Endothelial cell of hepatic sinusoid (primary cell): ENCODE measurements at regions not wholly inside any gene's neighbourhood (a gene's known extent, or its start where the extent isn't known, plus 50 kb on each side); places are given as distances from the start of the nearest gene placed in this dataset.

Experiments
- in situ Hi-C: cut with HindIII; loops from 2 replicates; pipeline ENCODE4 v1.10.0; 2017; ENCODE audit warnings: low sequenced_read_pairs

- in situ Hi-C loops, result no loop called here
Observed at GRCh38 chr5:3734632-3735031, 139.0 kb downstream of the IRX1 start.

- in situ Hi-C loops, result no loop called here
Observed at GRCh38 chr5:3736466-3736865, 140.8 kb downstream of the IRX1 start.

- in situ Hi-C loops, result no loop called here
Observed at GRCh38 chr5:3736926-3737325, 141.3 kb downstream of the IRX1 start.

GRCh38 chr5:3738919-3739318 is 143.3 kb downstream of the IRX1 start:
- in situ Hi-C loops, result no loop called here

- in situ Hi-C loops, result no loop called here
Observed at GRCh38 chr5:3740546-3741373, 145.1 kb downstream of the IRX1 start.

GRCh38 chr5:3741374-3741770 is 145.7 kb downstream of the IRX1 start:
- in situ Hi-C loops, result no loop called here

- in situ Hi-C loops, result no loop called here
Observed at GRCh38 chr5:3742750-3743149, 147.1 kb downstream of the IRX1 start.

GRCh38 chr5:3751846-3752245 is 156.2 kb downstream of the IRX1 start:
- in situ Hi-C loops, result no loop called here

GRCh38 chr5:3778000-3778550 is 182.4 kb downstream of the IRX1 start:
- in situ Hi-C loops, result no loop called here

- in situ Hi-C loops, result no loop called here
Observed at GRCh38 chr5:3778945-3779344, 183.3 kb downstream of the IRX1 start.

- in situ Hi-C loops, result no loop called here
Observed at GRCh38 chr5:3780278-3780677, 184.6 kb downstream of the IRX1 start.

GRCh38 chr5:3780907-3781306 is 185.3 kb downstream of the IRX1 start:
- in situ Hi-C loops, result no loop called here

GRCh38 chr5:3784854-3785253 is 189.2 kb downstream of the IRX1 start:
- in situ Hi-C loops, result no loop called here

- in situ Hi-C loops, result no loop called here
Observed at GRCh38 chr5:3786165-3786564, 190.5 kb downstream of the IRX1 start.

- in situ Hi-C loops, result no loop called here
Observed at GRCh38 chr5:3786891-3787430, 191.3 kb downstream of the IRX1 start.

- in situ Hi-C loops, result no loop called here
Observed at GRCh38 chr5:3787604-3788003, 192.0 kb downstream of the IRX1 start.

- in situ Hi-C loops, result no loop called here
Observed at GRCh38 chr5:3789519-3790193, 194.0 kb downstream of the IRX1 start.

GRCh38 chr5:3793162-3793561 is 197.5 kb downstream of the IRX1 start:
- in situ Hi-C loops, result no loop called here

- in situ Hi-C loops, result no loop called here
Observed at GRCh38 chr5:3794611-3795010, 199.0 kb downstream of the IRX1 start.

- in situ Hi-C loops, result no loop called here
Observed at GRCh38 chr5:3796736-3797135, 201.1 kb downstream of the IRX1 start.

GRCh38 chr5:3801967-3802366 is 206.3 kb downstream of the IRX1 start:
- in situ Hi-C loops, result no loop called here

GRCh38 chr5:3809455-3809854 is 213.8 kb downstream of the IRX1 start:
- in situ Hi-C loops, result no loop called here
